ENCODE measurements at regions not wholly inside any gene's neighbourhood (a gene's known extent, or its start where the extent isn't known, plus 50 kb on each side); places are given as distances from the start of the nearest gene placed in this dataset.

- TF ChIP-seq CTCF (IDR thresholded peaks at IDR 0.05; ENCODE audit: poor library complexity, severe bottlenecking): no peak
- TF ChIP-seq EZH2 (IDR thresholded peaks at IDR 0.05; ENCODE audit: borderline replicate concordance, insufficient read depth, low read length, poor library complexity, severe bottlenecking): no peak
- TF ChIP-seq RAD21 (conservative IDR thresholded peaks at IDR 0.05): no peak
- no peak for TF ChIP-seq TAF1 (IDR thresholded peaks at IDR 0.05; ENCODE audit: low read depth)
- TF ChIP-seq MXI1 (conservative IDR thresholded peaks at IDR 0.05; ENCODE audit: poor library complexity, severe bottlenecking): no peak
- TF ChIP-seq EP300 (conservative IDR thresholded peaks at IDR 0.05; ENCODE audit: poor library complexity, severe bottlenecking): no peak
- TF ChIP-seq POLR2AphosphoS5 (IDR thresholded peaks at IDR 0.05): no peak
- TF ChIP-seq REST (IDR thresholded peaks at IDR 0.05; ENCODE audit: borderline replicate concordance): no peak
Observed at GRCh38 chr14:99100497-99101270, 171.3 kb downstream of the BCL11B start.

Measured in neural cell (in vitro differentiated cells).